H1 (cell line): ENCODE measurements at regions not wholly inside any gene's neighbourhood (a gene's known extent, or its start where the extent isn't known, plus 50 kb on each side); places are given as distances from the start of the nearest gene placed in this dataset.

Experiments used
- CTCF ChIA-PET: fragments of 300-600 bp; sonication (Branson Sonifier 250); formaldehyde crosslinking; loops from one replicate; lab custom pipeline; 2021; ENCODE audit not compliant: partially characterized antibody; lab: Charles Lee
- POLR2A ChIA-PET: fragments of 300-600 bp; sonication (Branson Sonifier 250); formaldehyde crosslinking; loops from one replicate; lab custom pipeline; 2021; ENCODE audit warnings: inconsistent platforms; ENCODE audit not compliant: partially characterized antibody; lab: Charles Lee
- DNase-seq, 2 experiments: peaks; one replicate each; pipeline versions ENCODE4 v3.0.0 to v3.0.0-alpha.2; 2010 to 2022; ENCODE audit warnings: low spot score in 2 of 2, low read depth in 1 of 2, mixed read lengths in 1 of 2
- FAIRE-seq: peaks from 2 replicates; lab custom pipeline; 2011; peaks lifted over from hg19 to GRCh38; lab: Jason Lieb, UNC
- H2AFZ ChIP-seq: 2 replicates; pipeline ENCODE4 v1.8.1; 2012; ENCODE audit warnings: low read length, inconsistent platforms
- H2AK5ac ChIP-seq: 2 replicates; pipeline ENCODE4 v1.6.1; 2013; ENCODE audit warnings: low read depth, low read length
- H2BK120ac ChIP-seq: replicated peaks from 2 replicates; pipeline ENCODE3; 2013; ENCODE audit warnings: low read depth, low read length, inconsistent platforms
- H2BK12ac ChIP-seq: 2 replicates; pipeline ENCODE4 v1.6.1; 2013; ENCODE audit warnings: low read depth, low read length
- H2BK15ac ChIP-seq: 2 replicates; pipeline ENCODE4 v1.6.1; 2013; ENCODE audit warnings: low read length
- H2BK20ac ChIP-seq: 2 replicates; pipeline ENCODE4 v1.6.1; 2013; ENCODE audit warnings: low read length
- H2BK5ac ChIP-seq: 2 replicates; pipeline ENCODE4 v1.6.1; 2013; ENCODE audit warnings: low read depth, low read length
- H3K14ac ChIP-seq: 2 replicates; pipeline ENCODE4 v1.6.1; 2013; ENCODE audit warnings: inconsistent platforms; ENCODE audit not compliant: insufficient read length
- H3K18ac ChIP-seq: 2 replicates; pipeline ENCODE4 v1.6.1; 2013; ENCODE audit warnings: low read length; ENCODE audit errors: extremely low read depth
- H3K23ac ChIP-seq: 2 replicates; pipeline ENCODE4 v1.6.1; 2013; ENCODE audit warnings: inconsistent platforms; ENCODE audit not compliant: insufficient read length
- H3K23me2 ChIP-seq: 2 replicates; pipeline ENCODE4 v1.6.1; 2013; ENCODE audit warnings: low read depth, low read length
- H3K27ac ChIP-seq: 2 replicates; pipeline ENCODE4 v1.6.1; 2011; ENCODE audit warnings: low read depth, low read length, inconsistent platforms
- H3K27me3 ChIP-seq, 4 experiments: replicated peaks in 1 of 4; 1 replicate in 1 of 4; 2 replicates in 3 of 4; pipeline versions ENCODE4 v1.6.1 to v1.8.1; 2011 to 2013; ENCODE audit warnings: low read length in 3 of 4, mild to moderate bottlenecking in 3 of 4, inconsistent platforms in 2 of 4, mixed read lengths in 2 of 4, moderate library complexity in 1 of 4; ENCODE audit not compliant: control insufficient read depth in 3 of 4, insufficient read depth in 3 of 4; ENCODE audit errors: extremely low read depth in 1 of 4
- H3K36me3 ChIP-seq, 4 experiments: 2 replicates each; pipeline versions ENCODE4 v1.6.1 to v1.8.1; 2011 to 2013; ENCODE audit warnings: mild to moderate bottlenecking in 4 of 4, low read length in 3 of 4, moderate library complexity in 2 of 4, control low read depth in 1 of 4, inconsistent platforms in 1 of 4; ENCODE audit not compliant: insufficient read depth in 4 of 4, control insufficient read depth in 2 of 4
- H3K4ac ChIP-seq: replicated peaks from 2 replicates; pipeline ENCODE3; 2013; ENCODE audit warnings: low read length, low read depth, mixed read lengths, inconsistent platforms; ENCODE audit not compliant: insufficient read length
- H3K4me1 ChIP-seq, 4 experiments: replicated peaks in 1 of 4; 1 replicate in 1 of 4; 2 replicates in 3 of 4; pipeline versions ENCODE4 v1.6.1 to v1.8.1; 2011 to 2013; ENCODE audit warnings: low read length in 3 of 4, inconsistent platforms in 2 of 4, mixed read lengths in 1 of 4; ENCODE audit not compliant: insufficient read depth in 4 of 4, control insufficient read depth in 3 of 4
- H3K4me2 ChIP-seq, 2 experiments: 2 replicates each; pipeline versions ENCODE4 v1.6.1 to v1.8.1; 2011 to 2013; ENCODE audit warnings: low read depth in 2 of 2, low read length in 2 of 2, control low read depth in 1 of 2, inconsistent platforms in 1 of 2, mild to moderate bottlenecking in 1 of 2; ENCODE audit not compliant: insufficient read depth in 1 of 2
- H3K4me3 ChIP-seq, 4 experiments: fragments of 200-600, 300-600 bp in 1 of 4; sonication (generic), shearing (Covaris generic), sonication (Bioruptor Twin) in 1 of 4; 2 replicates each; pipeline versions ENCODE4 v1.5.1 to v1.8.1; 2011 to 2016; ENCODE audit warnings: low read length in 4 of 4, low read depth in 3 of 4, control low read depth in 2 of 4, inconsistent platforms in 2 of 4, mild to moderate bottlenecking in 2 of 4, mixed read lengths in 1 of 4, moderate library complexity in 1 of 4; ENCODE audit not compliant: insufficient read depth in 2 of 4; ENCODE audit errors: extremely low read depth in 1 of 4
- H3K56ac ChIP-seq: replicated peaks from 2 replicates; pipeline ENCODE3; 2013; ENCODE audit warnings: low read depth, mild to moderate bottlenecking, mixed read lengths, low read length, inconsistent platforms; ENCODE audit not compliant: insufficient read length
- H3K79me1 ChIP-seq: 2 replicates; pipeline ENCODE4 v1.6.1; 2013; ENCODE audit warnings: low read depth, low read length, control low read depth
- H3K79me2 ChIP-seq, 2 experiments: 2 replicates each; pipeline versions ENCODE4 v1.6.1 to v1.8.1; 2012 to 2013; ENCODE audit warnings: low read length in 2 of 2, mild to moderate bottlenecking in 2 of 2, inconsistent platforms in 1 of 2; ENCODE audit not compliant: insufficient read depth in 2 of 2, control insufficient read depth in 1 of 2
- H3K9ac ChIP-seq, 4 experiments: replicated peaks in 1 of 4; 1 replicate in 1 of 4; 2 replicates in 3 of 4; pipeline versions ENCODE4 v1.6.1 to v1.8.1; 2011 to 2013; ENCODE audit warnings: low read depth in 3 of 4, low read length in 3 of 4, control low read depth in 2 of 4, mild to moderate bottlenecking in 2 of 4, moderate library complexity in 2 of 4, inconsistent platforms in 1 of 4; ENCODE audit errors: extremely low read depth in 1 of 4
- H3K9me3 ChIP-seq, 2 experiments: 2 replicates each; pipeline versions ENCODE4 v1.6.1 to v1.8.1; 2012 to 2013; ENCODE audit warnings: mild to moderate bottlenecking in 2 of 2, moderate library complexity in 2 of 2, control low read depth in 1 of 2, inconsistent platforms in 1 of 2, low read depth in 1 of 2, low read length in 1 of 2, mixed read lengths in 1 of 2; ENCODE audit not compliant: insufficient read depth in 2 of 2
- H4K20me1 ChIP-seq, 2 experiments: replicated peaks in 1 of 2; 2 replicates each; pipeline versions ENCODE3 to v1.8.1; 2011 to 2013; ENCODE audit warnings: inconsistent platforms in 2 of 2, low read length in 2 of 2, mild to moderate bottlenecking in 1 of 2; ENCODE audit not compliant: insufficient read depth in 2 of 2, control insufficient read depth in 1 of 2
- H4K5ac ChIP-seq: 2 replicates; pipeline ENCODE4 v1.6.1; 2013; ENCODE audit warnings: low read length, low read depth, mixed read lengths, inconsistent platforms; ENCODE audit not compliant: insufficient read length
- H4K8ac ChIP-seq: 2 replicates; pipeline ENCODE4 v1.8.0; 2013; ENCODE audit warnings: mild to moderate bottlenecking, moderate library complexity, low read length, inconsistent platforms; ENCODE audit not compliant: insufficient read depth; ENCODE audit errors: extremely low read depth
- H4K91ac ChIP-seq: replicated peaks from 2 replicates; pipeline ENCODE3; 2013; ENCODE audit warnings: low read length, mixed read lengths, inconsistent platforms; ENCODE audit not compliant: insufficient read length
- ATF3 ChIP-seq: IDR thresholded peaks from 2 replicates; pipeline ENCODE4 v1.6.1; 2011; ENCODE audit warnings: low read depth, mild to moderate bottlenecking, low read length; ENCODE audit not compliant: insufficient read depth
- CTBP2 ChIP-seq: IDR thresholded peaks from 2 replicates; pipeline ENCODE4 v1.7.0; 2011; ENCODE audit warnings: borderline replicate concordance, mild to moderate bottlenecking, moderate library complexity, mixed read lengths, low read length; ENCODE audit not compliant: insufficient read depth, insufficient read length
- EZH2 ChIP-seq: fragments of 200-600 bp; sonication (generic); IDR thresholded peaks from 2 replicates; pipeline ENCODE4 v1.7.1; 2012; ENCODE audit warnings: low read depth, mild to moderate bottlenecking, moderate library complexity, low read length, inconsistent platforms; ENCODE audit not compliant: severe bottlenecking
- GTF2F1 ChIP-seq: IDR thresholded peaks from 2 replicates; pipeline ENCODE4 v1.6.1; 2012; ENCODE audit warnings: low read depth, low read length, improper control_type of control experiment, borderline replicate concordance
- JUN ChIP-seq: IDR thresholded peaks from 2 replicates; pipeline ENCODE4 v1.6.1; 2011; ENCODE audit warnings: low read depth, mild to moderate bottlenecking, improper control_type of control experiment, low read length
- KDM1A ChIP-seq: fragments of 200-600, 300-600 bp; sonication (generic); IDR thresholded peaks from 2 replicates; pipeline ENCODE4 v1.7.1; 2016; ENCODE audit warnings: mild to moderate bottlenecking, low read length, borderline replicate concordance
- PHF8 ChIP-seq: fragments of 200-600 bp; sonication (generic); conservative IDR thresholded peaks from 2 replicates; pipeline ENCODE4 v1.7.1; 2012; ENCODE audit warnings: low read depth, mild to moderate bottlenecking, inconsistent platforms, low read length, moderate library complexity
- RBBP5 ChIP-seq: IDR thresholded peaks from 2 replicates; pipeline ENCODE4 v1.7.1; 2012; ENCODE audit warnings: low read depth, mild to moderate bottlenecking, inconsistent platforms, low read length, moderate library complexity, borderline replicate concordance
- SIX5 ChIP-seq: IDR thresholded peaks from 2 replicates; pipeline ENCODE4 v1.6.1; 2011; ENCODE audit warnings: mild to moderate bottlenecking, low read depth, low read length
- SUZ12 ChIP-seq: fragments of 200-600 bp; sonication (generic); IDR thresholded peaks from 2 replicates; pipeline ENCODE4 v1.6.1; 2012; ENCODE audit warnings: mild to moderate bottlenecking, inconsistent platforms, low read length, moderate library complexity, mixed read lengths
- TEAD4 ChIP-seq: IDR thresholded peaks from 2 replicates; pipeline ENCODE4 v1.6.1; 2012; ENCODE audit warnings: low read depth, low read length, inconsistent platforms, mixed read lengths
- ZNF274 ChIP-seq: IDR thresholded peaks from 2 replicates; pipeline ENCODE4 v1.7.0; 2012; ENCODE audit warnings: low read length, borderline replicate concordance; ENCODE audit errors: extremely low read depth
- WGBS, 2 experiments: shearing (Covaris generic) in 1 of 2; methylation state at CpG; one replicate each; pipeline versions ENCODE4 v1.1.6 to v1.1.7; 2013 to 2015; ENCODE audit warnings: low lambda C conversion rate in 2 of 2, mixed read lengths in 2 of 2, inconsistent platforms in 1 of 2, low coverage in 1 of 2, missing lambda C conversion rate in 1 of 2; ENCODE audit not compliant: insufficient replicate concordance in 2 of 2, insufficient coverage in 1 of 2, insufficient read length in 1 of 2; ENCODE audit errors: extremely low coverage in 1 of 2, missing lambda C conversion rate in 1 of 2; 5-methylcytosine and 5-hydroxymethylcytosine counted together

GRCh38 chr20:48432494-48432832 is 395.3 kb downstream of the PREX1 start:
- 91% methylated on average over 5 of the region's 5 CpGs; no CpG with 5 or more reads in 1 of the 2 experiments for WGBS, 2 experiments

More at GRCh38 chr20:48432494-48432832, 395.3 kb downstream of the PREX1 start:
- Histone ChIP-seq H3K4me1 (no peaks in the 10 kb centered on the region), H3K18ac (no peak overlapping the region; the same call in 1 of the 2 replicates), H2AFZ (no peak overlapping the region), H2BK12ac (no peak overlapping the region), H4K20me1 (no peaks in the 10 kb centered on the region), H3K9me3 (peaks cover 0 to 6% of the 10 kb centered on the region in 2 experiments; a peak in 1 of 4 replicates), H4K5ac (no peak overlapping the region), H3K36me3 (no peaks in the 10 kb centered on the region), H3K27me3 (no peaks in the 10 kb centered on the region), H3K23ac (no peak overlapping the region), H3K56ac (no peak overlapping the region), H3K4me2 (no peak overlapping the region), H3K23me2 (no peaks in the 10 kb centered on the region), H4K8ac (no peak overlapping the region), H3K9ac (no peak overlapping the region), H3K4me3 (no peak overlapping the region)
- no peak for DNase-seq
- FAIRE-seq = no peak
- TF ChIP-seq ZNF274 (no peak), GTF2F1 (no peak), PHF8 (no peak), ATF3 (no peak), TEAD4 (no peak), SIX5 (no peak), CTBP2 (no peak), KDM1A (no peak), SUZ12 (no peak), RBBP5 (no peak), JUN (no peak), EZH2 (no peak)
- TF ChIP-seq, all 59 proteins: peak for 0
- H2BK20ac ChIP-seq = no peak overlapping the region
- ChIA-PET CTCF (no interaction called here), POLR2A (no interaction called here)
- H2AK5ac ChIP-seq = no peak overlapping the region
- no peak overlapping the region for H4K91ac ChIP-seq
- H3K79me1 ChIP-seq = no peaks in the 10 kb centered on the region
- no peak overlapping the region for H3K27ac ChIP-seq
- no peak overlapping the region for H3K14ac ChIP-seq
- no peak overlapping the region for H2BK5ac ChIP-seq
- no peaks in the 10 kb centered on the region for H3K79me2 ChIP-seq
- H2BK15ac ChIP-seq = no peak overlapping the region
- H3K4ac ChIP-seq = no peak overlapping the region
- no peak overlapping the region for H2BK120ac ChIP-seq
